H1 (cell line): ENCODE measurements at regions not wholly inside any gene's neighbourhood (a gene's known extent, or its start where the extent isn't known, plus 50 kb on each side); places are given as distances from the start of the nearest gene placed in this dataset.

Source experiments
- EGR1 ChIP-seq: IDR thresholded peaks from 2 replicates; pipeline ENCODE4 v1.6.1; 2011; ENCODE audit warnings: low read depth, low read length, borderline replicate concordance
- NRF1 ChIP-seq: IDR thresholded peaks from 2 replicates; pipeline ENCODE4 v1.6.1; 2011; ENCODE audit warnings: mild to moderate bottlenecking, low read depth, low read length, improper control_type of control experiment
- TAF1 ChIP-seq: IDR thresholded peaks from 2 replicates; pipeline ENCODE4 v1.6.1; 2011; ENCODE audit warnings: mild to moderate bottlenecking, low read depth, low read length
- TF ChIP-seq, protein P1 (sequence below), 3 experiments: IDR thresholded peaks; 1 replicate in 2 of 3; 2 replicates in 1 of 3; pipeline versions ENCODE4 v1.5.1 to v1.6.1; 2011; ENCODE audit warnings: low read length in 3 of 3, mild to moderate bottlenecking in 3 of 3, inconsistent platforms in 2 of 3, low read depth in 1 of 3, moderate library complexity in 1 of 3; ENCODE audit not compliant: insufficient read depth in 1 of 3; ENCODE audit errors: control extremely low read depth in 1 of 3
- TF ChIP-seq, protein P2 (sequence below): fragments of 300-600 bp; sonication (generic); IDR thresholded peaks from 2 replicates; pipeline ENCODE4 v1.7.1; 2012; ENCODE audit warnings: low read length, moderate library complexity, mild to moderate bottlenecking, inconsistent platforms; ENCODE audit not compliant: insufficient replicate concordance

DNA sequence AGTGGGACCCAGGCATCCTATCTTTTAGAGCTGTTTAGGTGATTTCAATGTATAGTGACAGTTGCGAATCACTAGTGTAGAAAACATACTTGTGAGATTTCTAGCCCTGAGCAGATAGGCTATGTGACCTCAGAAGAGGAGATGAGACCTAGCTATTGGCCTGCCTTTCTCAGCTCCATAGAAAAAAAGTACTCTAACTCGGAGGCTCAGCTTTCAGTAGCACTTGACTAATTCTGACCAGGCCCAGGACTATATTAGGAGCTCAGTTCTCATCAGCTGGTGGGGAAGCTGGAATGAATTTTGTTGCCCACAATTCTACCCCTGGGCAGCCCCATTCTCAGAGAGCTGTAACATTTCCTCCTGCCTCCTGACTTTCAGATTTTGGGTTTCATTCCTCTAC is 179.9 kb upstream of the NAMPT start (continued):
- TF ChIP-seq, protein P1, sequence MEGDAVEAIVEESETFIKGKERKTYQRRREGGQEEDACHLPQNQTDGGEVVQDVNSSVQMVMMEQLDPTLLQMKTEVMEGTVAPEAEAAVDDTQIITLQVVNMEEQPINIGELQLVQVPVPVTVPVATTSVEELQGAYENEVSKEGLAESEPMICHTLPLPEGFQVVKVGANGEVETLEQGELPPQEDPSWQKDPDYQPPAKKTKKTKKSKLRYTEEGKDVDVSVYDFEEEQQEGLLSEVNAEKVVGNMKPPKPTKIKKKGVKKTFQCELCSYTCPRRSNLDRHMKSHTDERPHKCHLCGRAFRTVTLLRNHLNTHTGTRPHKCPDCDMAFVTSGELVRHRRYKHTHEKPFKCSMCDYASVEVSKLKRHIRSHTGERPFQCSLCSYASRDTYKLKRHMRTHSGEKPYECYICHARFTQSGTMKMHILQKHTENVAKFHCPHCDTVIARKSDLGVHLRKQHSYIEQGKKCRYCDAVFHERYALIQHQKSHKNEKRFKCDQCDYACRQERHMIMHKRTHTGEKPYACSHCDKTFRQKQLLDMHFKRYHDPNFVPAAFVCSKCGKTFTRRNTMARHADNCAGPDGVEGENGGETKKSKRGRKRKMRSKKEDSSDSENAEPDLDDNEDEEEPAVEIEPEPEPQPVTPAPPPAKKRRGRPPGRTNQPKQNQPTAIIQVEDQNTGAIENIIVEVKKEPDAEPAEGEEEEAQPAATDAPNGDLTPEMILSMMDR (IDR thresholded peaks at IDR 0.05; ENCODE audit: control extremely low read depth in 1 of 3, insufficient read depth in 1 of 3, low read depth in 1 of 3, low read length in 3 of 3), result no peak
- TF ChIP-seq TAF1, result no peak
- TF ChIP-seq EGR1, result no peak
- TF ChIP-seq, protein P2, sequence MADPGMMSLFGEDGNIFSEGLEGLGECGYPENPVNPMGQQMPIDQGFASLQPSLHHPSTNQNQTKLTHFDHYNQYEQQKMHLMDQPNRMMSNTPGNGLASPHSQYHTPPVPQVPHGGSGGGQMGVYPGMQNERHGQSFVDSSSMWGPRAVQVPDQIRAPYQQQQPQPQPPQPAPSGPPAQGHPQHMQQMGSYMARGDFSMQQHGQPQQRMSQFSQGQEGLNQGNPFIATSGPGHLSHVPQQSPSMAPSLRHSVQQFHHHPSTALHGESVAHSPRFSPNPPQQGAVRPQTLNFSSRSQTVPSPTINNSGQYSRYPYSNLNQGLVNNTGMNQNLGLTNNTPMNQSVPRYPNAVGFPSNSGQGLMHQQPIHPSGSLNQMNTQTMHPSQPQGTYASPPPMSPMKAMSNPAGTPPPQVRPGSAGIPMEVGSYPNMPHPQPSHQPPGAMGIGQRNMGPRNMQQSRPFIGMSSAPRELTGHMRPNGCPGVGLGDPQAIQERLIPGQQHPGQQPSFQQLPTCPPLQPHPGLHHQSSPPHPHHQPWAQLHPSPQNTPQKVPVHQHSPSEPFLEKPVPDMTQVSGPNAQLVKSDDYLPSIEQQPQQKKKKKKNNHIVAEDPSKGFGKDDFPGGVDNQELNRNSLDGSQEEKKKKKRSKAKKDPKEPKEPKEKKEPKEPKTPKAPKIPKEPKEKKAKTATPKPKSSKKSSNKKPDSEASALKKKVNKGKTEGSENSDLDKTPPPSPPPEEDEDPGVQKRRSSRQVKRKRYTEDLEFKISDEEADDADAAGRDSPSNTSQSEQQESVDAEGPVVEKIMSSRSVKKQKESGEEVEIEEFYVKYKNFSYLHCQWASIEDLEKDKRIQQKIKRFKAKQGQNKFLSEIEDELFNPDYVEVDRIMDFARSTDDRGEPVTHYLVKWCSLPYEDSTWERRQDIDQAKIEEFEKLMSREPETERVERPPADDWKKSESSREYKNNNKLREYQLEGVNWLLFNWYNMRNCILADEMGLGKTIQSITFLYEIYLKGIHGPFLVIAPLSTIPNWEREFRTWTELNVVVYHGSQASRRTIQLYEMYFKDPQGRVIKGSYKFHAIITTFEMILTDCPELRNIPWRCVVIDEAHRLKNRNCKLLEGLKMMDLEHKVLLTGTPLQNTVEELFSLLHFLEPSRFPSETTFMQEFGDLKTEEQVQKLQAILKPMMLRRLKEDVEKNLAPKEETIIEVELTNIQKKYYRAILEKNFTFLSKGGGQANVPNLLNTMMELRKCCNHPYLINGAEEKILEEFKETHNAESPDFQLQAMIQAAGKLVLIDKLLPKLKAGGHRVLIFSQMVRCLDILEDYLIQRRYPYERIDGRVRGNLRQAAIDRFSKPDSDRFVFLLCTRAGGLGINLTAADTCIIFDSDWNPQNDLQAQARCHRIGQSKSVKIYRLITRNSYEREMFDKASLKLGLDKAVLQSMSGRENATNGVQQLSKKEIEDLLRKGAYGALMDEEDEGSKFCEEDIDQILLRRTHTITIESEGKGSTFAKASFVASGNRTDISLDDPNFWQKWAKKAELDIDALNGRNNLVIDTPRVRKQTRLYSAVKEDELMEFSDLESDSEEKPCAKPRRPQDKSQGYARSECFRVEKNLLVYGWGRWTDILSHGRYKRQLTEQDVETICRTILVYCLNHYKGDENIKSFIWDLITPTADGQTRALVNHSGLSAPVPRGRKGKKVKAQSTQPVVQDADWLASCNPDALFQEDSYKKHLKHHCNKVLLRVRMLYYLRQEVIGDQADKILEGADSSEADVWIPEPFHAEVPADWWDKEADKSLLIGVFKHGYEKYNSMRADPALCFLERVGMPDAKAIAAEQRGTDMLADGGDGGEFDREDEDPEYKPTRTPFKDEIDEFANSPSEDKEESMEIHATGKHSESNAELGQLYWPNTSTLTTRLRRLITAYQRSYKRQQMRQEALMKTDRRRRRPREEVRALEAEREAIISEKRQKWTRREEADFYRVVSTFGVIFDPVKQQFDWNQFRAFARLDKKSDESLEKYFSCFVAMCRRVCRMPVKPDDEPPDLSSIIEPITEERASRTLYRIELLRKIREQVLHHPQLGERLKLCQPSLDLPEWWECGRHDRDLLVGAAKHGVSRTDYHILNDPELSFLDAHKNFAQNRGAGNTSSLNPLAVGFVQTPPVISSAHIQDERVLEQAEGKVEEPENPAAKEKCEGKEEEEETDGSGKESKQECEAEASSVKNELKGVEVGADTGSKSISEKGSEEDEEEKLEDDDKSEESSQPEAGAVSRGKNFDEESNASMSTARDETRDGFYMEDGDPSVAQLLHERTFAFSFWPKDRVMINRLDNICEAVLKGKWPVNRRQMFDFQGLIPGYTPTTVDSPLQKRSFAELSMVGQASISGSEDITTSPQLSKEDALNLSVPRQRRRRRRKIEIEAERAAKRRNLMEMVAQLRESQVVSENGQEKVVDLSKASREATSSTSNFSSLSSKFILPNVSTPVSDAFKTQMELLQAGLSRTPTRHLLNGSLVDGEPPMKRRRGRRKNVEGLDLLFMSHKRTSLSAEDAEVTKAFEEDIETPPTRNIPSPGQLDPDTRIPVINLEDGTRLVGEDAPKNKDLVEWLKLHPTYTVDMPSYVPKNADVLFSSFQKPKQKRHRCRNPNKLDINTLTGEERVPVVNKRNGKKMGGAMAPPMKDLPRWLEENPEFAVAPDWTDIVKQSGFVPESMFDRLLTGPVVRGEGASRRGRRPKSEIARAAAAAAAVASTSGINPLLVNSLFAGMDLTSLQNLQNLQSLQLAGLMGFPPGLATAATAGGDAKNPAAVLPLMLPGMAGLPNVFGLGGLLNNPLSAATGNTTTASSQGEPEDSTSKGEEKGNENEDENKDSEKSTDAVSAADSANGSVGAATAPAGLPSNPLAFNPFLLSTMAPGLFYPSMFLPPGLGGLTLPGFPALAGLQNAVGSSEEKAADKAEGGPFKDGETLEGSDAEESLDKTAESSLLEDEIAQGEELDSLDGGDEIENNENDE, result no peak
- no peak for TF ChIP-seq NRF1
